Osteocyte (in vitro differentiated cells): ENCODE measurements at regions not wholly inside any gene's neighbourhood (a gene's known extent, or its start where the extent isn't known, plus 50 kb on each side); places are given as distances from the start of the nearest gene placed in this dataset.

Source experiments
- DNase-seq: peaks from one replicate; pipeline ENCODE4 v3.0.0; 2021; ENCODE audit warnings: mixed read lengths; ENCODE audit not compliant: unreplicated experiment; ENCODE audit errors: extremely low spot score
- H3K27ac Mint-ChIP-seq: one replicate; pipeline ENCODE4 v1.8.0; 2021; ENCODE audit warnings: mild to moderate bottlenecking, mixed read lengths; ENCODE audit not compliant: unreplicated experiment
- H3K27me3 Mint-ChIP-seq: one replicate; pipeline ENCODE4 v1.8.0; 2021; ENCODE audit warnings: mixed read lengths; ENCODE audit not compliant: unreplicated experiment
- H3K36me3 Mint-ChIP-seq: one replicate; pipeline ENCODE4 v1.8.0; 2021; ENCODE audit warnings: mixed read lengths; ENCODE audit not compliant: unreplicated experiment
- H3K4me1 Mint-ChIP-seq: one replicate; pipeline ENCODE4 v1.8.0; 2021; ENCODE audit warnings: mixed read lengths; ENCODE audit not compliant: unreplicated experiment
- H3K4me3 Mint-ChIP-seq: one replicate; pipeline ENCODE4 v1.8.0; 2021; ENCODE audit warnings: mild to moderate bottlenecking, moderate library complexity, mixed read lengths; ENCODE audit not compliant: unreplicated experiment
- H3K9me3 Mint-ChIP-seq: one replicate; pipeline ENCODE4 v1.8.0; 2021; ENCODE audit warnings: mixed read lengths; ENCODE audit not compliant: unreplicated experiment
- TF ChIP-seq, protein P1 (sequence below): fragments of 200-600 bp; sonication (generic); IDR thresholded peaks from 2 replicates; pipeline ENCODE4 v1.5.0; 2021; ENCODE audit warnings: antibody characterized with exemption, mild to moderate bottlenecking, moderate library complexity

DNA sequence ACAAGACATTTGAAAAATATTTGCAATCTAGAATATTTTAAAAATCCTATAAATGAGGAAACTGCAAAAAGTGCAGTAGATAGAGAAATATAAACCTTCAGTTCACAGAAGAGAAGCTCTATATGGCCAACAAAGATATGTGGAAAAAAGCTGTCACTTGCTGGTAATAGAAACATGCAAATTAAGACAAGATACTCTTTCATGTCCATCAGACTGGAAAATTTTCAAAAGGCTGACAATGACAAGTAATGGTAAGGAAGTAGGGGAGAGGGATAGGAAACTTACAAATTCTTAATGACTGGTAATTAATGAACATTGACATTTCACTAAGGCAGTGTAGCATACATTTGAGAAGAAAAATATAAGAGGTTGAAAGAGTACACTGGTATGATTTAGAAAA lies 147.9 kb downstream of the MRPL39 start:
- Mint-ChIP-seq H3K9me3 (no peaks in the 10 kb centered on the region), H3K27ac (no peak overlapping the region)

DNA sequence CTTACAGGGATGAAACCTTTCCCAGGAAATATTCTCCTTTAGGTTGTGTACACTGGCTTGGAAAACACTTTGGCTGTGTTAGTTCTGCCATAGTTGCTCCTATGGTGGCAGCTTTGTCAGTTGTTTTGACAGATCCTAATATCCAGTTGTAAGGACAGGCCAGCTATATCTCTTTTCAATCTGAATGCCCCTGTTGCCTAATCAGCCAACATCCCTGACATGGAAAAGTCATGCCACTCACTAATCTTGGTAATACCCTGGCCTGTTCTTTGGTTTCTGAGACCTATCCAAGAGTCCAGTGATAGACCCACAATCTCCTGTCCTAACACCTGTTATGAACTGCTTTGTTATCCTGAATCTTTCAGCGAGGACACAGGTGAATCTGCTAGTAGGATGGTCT lies 148.8 kb downstream of the MRPL39 start:
- TF ChIP-seq, protein P1, sequence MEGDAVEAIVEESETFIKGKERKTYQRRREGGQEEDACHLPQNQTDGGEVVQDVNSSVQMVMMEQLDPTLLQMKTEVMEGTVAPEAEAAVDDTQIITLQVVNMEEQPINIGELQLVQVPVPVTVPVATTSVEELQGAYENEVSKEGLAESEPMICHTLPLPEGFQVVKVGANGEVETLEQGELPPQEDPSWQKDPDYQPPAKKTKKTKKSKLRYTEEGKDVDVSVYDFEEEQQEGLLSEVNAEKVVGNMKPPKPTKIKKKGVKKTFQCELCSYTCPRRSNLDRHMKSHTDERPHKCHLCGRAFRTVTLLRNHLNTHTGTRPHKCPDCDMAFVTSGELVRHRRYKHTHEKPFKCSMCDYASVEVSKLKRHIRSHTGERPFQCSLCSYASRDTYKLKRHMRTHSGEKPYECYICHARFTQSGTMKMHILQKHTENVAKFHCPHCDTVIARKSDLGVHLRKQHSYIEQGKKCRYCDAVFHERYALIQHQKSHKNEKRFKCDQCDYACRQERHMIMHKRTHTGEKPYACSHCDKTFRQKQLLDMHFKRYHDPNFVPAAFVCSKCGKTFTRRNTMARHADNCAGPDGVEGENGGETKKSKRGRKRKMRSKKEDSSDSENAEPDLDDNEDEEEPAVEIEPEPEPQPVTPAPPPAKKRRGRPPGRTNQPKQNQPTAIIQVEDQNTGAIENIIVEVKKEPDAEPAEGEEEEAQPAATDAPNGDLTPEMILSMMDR: no peak
- no peaks in the 10 kb centered on the region for H3K36me3 Mint-ChIP-seq
- H3K4me3 Mint-ChIP-seq: no peak overlapping the region
- peaks cover 34% of the 10 kb centered on the region for H3K4me1 Mint-ChIP-seq
- no peaks in the 10 kb centered on the region for H3K9me3 Mint-ChIP-seq
- no peak for DNase-seq
- H3K27ac Mint-ChIP-seq: peak overlapping the region; percentile 44
- H3K27me3 Mint-ChIP-seq: no peaks in the 10 kb centered on the region

More for the DNA sequence above, 147.9 kb downstream of the MRPL39 start:
- Mint-ChIP-seq H3K4me3 (no peak overlapping the region), H3K4me1 (peaks cover 35% of the 10 kb centered on the region), H3K36me3 (no peaks in the 10 kb centered on the region), H3K27me3 (no peaks in the 10 kb centered on the region)
- no peak for DNase-seq
- TF ChIP-seq, protein P1: no peak

DNA sequence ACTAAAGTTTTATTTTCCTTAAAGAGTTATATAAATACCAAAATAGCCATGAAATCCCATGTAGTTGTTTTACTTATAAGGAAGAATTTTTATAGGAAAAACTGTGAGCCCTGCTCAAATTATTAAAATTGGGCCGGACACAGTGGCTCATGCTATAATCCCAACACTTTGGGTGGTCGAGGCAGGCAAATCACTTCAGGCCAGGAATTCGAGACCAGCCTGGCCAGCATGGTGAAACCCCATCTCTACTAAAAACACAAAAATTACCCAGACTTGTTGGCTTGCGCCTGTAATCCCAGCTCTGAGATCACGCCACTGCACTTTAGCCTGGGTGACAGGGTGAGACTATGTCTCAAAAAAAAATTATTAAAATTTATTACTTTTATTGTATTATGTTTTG lies 149.3 kb downstream of the MRPL39 start:
- Mint-ChIP-seq H3K9me3 (no peaks in the 10 kb centered on the region), H3K27me3 (no peaks in the 10 kb centered on the region), H3K4me1 (peaks cover 32% of the 10 kb centered on the region), H3K27ac (peak overlapping the region; percentile 47), H3K4me3 (no peak overlapping the region), H3K36me3 (no peaks in the 10 kb centered on the region)
- DNase-seq: no peak
- TF ChIP-seq, protein P1: no peak

DNA sequence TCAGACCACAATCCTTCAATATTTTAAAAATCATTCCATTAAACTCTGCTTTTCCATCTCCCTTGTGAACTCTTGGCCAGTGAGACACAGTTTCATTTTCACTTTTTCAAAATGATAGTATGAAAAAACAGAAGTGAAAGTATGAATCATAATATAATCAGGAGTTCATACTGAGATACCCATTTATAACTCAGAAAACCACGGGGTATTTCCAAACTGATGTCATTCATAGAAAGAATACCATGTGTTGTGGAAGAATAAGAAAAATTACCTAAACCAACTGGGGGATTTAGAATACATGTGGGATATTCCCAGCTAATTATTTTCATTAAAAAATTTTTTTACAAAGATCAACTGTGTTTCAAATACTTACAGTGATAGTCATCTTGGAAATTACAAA lies 149.9 kb downstream of the MRPL39 start:
- peaks cover 32% of the 10 kb centered on the region for H3K4me1 Mint-ChIP-seq
- peak overlapping the region; percentile 60 for H3K4me3 Mint-ChIP-seq
- DNase-seq: no peak
- H3K27ac Mint-ChIP-seq: peak overlapping the region; percentile 90
- H3K9me3 Mint-ChIP-seq: no peaks in the 10 kb centered on the region
- TF ChIP-seq, protein P1: no peak
- no peaks in the 10 kb centered on the region for H3K27me3 Mint-ChIP-seq
- no peaks in the 10 kb centered on the region for H3K36me3 Mint-ChIP-seq

DNA sequence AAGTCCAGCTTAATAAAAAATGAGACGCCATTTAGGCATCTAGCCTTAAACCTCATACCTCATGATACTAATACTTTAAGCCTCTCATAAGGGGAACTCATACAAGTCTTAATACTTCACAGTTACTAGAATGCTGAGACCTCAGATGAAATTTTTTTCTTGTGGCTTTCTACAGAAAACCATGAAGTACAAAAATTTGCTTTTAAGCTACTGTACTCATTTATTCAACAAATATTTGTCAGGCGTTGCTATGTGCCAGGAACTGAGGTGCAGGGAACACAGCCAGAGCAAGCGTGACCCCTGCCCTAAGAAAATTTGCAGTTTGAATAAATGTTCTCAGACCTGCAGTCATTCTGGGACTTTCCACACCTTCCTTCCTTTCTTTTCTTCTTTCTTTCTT lies 150.6 kb downstream of the MRPL39 start:
- TF ChIP-seq, protein P1: no peak
- no peak overlapping the region for H3K4me3 Mint-ChIP-seq
- no peaks in the 10 kb centered on the region for H3K27me3 Mint-ChIP-seq
- no peak for DNase-seq
- no peaks in the 10 kb centered on the region for H3K9me3 Mint-ChIP-seq
- no peaks in the 10 kb centered on the region for H3K36me3 Mint-ChIP-seq
- peak overlapping the region; percentile 79 for H3K27ac Mint-ChIP-seq
- H3K4me1 Mint-ChIP-seq: peaks cover 29% of the 10 kb centered on the region
